ENCODE measurements at regions not wholly inside any gene's neighbourhood (a gene's known extent, or its start where the extent isn't known, plus 50 kb on each side); places are given as distances from the start of the nearest gene placed in this dataset.

GRCh38 chr3:79881431-79881830, 113.6 kb upstream of the ROBO1 start:
- TF ChIP-seq EZH2 (IDR thresholded peaks at IDR 0.05; ENCODE audit: insufficient read depth, poor library complexity, severe bottlenecking) (no peak), EZH2phosphoT487 (IDR thresholded peaks at IDR 0.05; ENCODE audit: insufficient read depth, low read depth) (no peak)
